ENCODE measurements at regions not wholly inside any gene's neighbourhood (a gene's known extent, or its start where the extent isn't known, plus 50 kb on each side); places are given as distances from the start of the nearest gene placed in this dataset.

GRCh38 chr12:91542666-91543065, 360.0 kb upstream of the DCN start:
- Histone ChIP-seq H4K20me1 (ENCODE audit: insufficient read depth, low read length) (no peaks in the 10 kb centered on the region), H3K4me2 (ENCODE audit: low read depth, low read length) (no peak overlapping the region), H3K4me1 (ENCODE audit: low read length) (no peaks in the 10 kb centered on the region), H3K9me3 (replicated peaks; ENCODE audit: insufficient read depth, low read length) (no peaks in the 10 kb centered on the region), H3K27ac (ENCODE audit: low read length) (no peak overlapping the region), H3K9me2 (replicated peaks; ENCODE audit: insufficient read depth, low read length) (no peaks in the 10 kb centered on the region), H3K4me3 (ENCODE audit: low read length) (no peak overlapping the region), H3K36me3 (replicated peaks; ENCODE audit: insufficient read depth, low read length) (no peaks in the 10 kb centered on the region), H2AFZ (ENCODE audit: low read length) (no peak overlapping the region), H3K27me3 (replicated peaks; ENCODE audit: insufficient read depth, low read length) (no peaks in the 10 kb centered on the region), H3K9ac (ENCODE audit: low read length) (no peak overlapping the region), H3K79me2 (ENCODE audit: low read length) (no peaks in the 10 kb centered on the region), H3F3A (ENCODE audit: insufficient read depth, low read length) (no peaks in the 10 kb centered on the region)
- no peak for TF ChIP-seq EZH2phosphoT487 (IDR thresholded peaks at IDR 0.05; ENCODE audit: low read length)
- TF ChIP-seq, protein P1, sequence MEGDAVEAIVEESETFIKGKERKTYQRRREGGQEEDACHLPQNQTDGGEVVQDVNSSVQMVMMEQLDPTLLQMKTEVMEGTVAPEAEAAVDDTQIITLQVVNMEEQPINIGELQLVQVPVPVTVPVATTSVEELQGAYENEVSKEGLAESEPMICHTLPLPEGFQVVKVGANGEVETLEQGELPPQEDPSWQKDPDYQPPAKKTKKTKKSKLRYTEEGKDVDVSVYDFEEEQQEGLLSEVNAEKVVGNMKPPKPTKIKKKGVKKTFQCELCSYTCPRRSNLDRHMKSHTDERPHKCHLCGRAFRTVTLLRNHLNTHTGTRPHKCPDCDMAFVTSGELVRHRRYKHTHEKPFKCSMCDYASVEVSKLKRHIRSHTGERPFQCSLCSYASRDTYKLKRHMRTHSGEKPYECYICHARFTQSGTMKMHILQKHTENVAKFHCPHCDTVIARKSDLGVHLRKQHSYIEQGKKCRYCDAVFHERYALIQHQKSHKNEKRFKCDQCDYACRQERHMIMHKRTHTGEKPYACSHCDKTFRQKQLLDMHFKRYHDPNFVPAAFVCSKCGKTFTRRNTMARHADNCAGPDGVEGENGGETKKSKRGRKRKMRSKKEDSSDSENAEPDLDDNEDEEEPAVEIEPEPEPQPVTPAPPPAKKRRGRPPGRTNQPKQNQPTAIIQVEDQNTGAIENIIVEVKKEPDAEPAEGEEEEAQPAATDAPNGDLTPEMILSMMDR (IDR thresholded peaks at IDR 0.05; ENCODE audit: low read length), result no peak
- no peak for TF ChIP-seq EZH2 (optimal IDR thresholded peaks at IDR 0.05; ENCODE audit: low read depth, low read length)
- no peak for DNase-seq

DNA sequence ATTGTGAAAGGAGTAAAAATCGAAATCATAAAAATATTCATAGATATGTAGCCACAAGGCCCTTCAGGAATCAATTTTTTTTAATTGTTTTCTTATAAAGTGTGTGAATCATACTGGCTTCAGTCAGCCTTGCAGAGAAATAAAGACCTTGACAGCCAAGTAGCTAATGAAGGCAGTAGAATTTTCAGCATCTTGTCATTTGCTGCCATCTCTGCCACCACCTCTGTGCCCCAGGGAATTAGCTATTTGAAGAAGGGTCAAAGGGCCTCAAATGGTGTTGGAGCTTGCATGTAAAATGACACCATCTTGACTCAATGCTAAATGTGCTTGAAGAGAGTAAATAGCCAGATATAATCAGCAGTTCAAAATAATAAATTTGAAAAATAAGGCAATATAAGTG, 359.4 kb upstream of the DCN start:
- Histone ChIP-seq H4K20me1 (ENCODE audit: insufficient read depth, low read length) (no peaks in the 10 kb centered on the region), H3K9me3 (replicated peaks; ENCODE audit: insufficient read depth, low read length) (no peaks in the 10 kb centered on the region), H3K9ac (ENCODE audit: low read length) (no peak overlapping the region), H3K9me2 (replicated peaks; ENCODE audit: insufficient read depth, low read length) (no peaks in the 10 kb centered on the region), H3K36me3 (replicated peaks; ENCODE audit: insufficient read depth, low read length) (no peaks in the 10 kb centered on the region), H3K27ac (ENCODE audit: low read length) (no peak overlapping the region), H3K27me3 (replicated peaks; ENCODE audit: insufficient read depth, low read length) (no peaks in the 10 kb centered on the region), H3K4me1 (ENCODE audit: low read length) (no peaks in the 10 kb centered on the region), H2AFZ (ENCODE audit: low read length) (no peak overlapping the region), H3K4me2 (ENCODE audit: low read depth, low read length) (no peak overlapping the region), H3F3A (ENCODE audit: insufficient read depth, low read length) (no peaks in the 10 kb centered on the region), H3K4me3 (ENCODE audit: low read length) (no peak overlapping the region), H3K79me2 (ENCODE audit: low read length) (no peaks in the 10 kb centered on the region)
- TF ChIP-seq EZH2 (optimal IDR thresholded peaks at IDR 0.05; ENCODE audit: low read depth, low read length) (no peak), EZH2phosphoT487 (IDR thresholded peaks at IDR 0.05; ENCODE audit: low read length) (no peak)
- TF ChIP-seq, protein P1 (IDR thresholded peaks at IDR 0.05; ENCODE audit: low read length), result no peak
- no peak for DNase-seq

GRCh38 chr12:91538418-91538817, 355.8 kb upstream of the DCN start:
- TF ChIP-seq EZH2phosphoT487 (IDR thresholded peaks at IDR 0.05; ENCODE audit: low read length), result no peak
- TF ChIP-seq EZH2 (optimal IDR thresholded peaks at IDR 0.05; ENCODE audit: low read depth, low read length), result no peak
- TF ChIP-seq, protein P1 (IDR thresholded peaks at IDR 0.05; ENCODE audit: low read length), result no peak
- H3K9ac ChIP-seq (ENCODE audit: low read length), result no peak overlapping the region
- H3F3A ChIP-seq (ENCODE audit: insufficient read depth, low read length), result no peaks in the 10 kb centered on the region
- H2AFZ ChIP-seq (ENCODE audit: low read length), result no peak overlapping the region
- H3K4me3 ChIP-seq (ENCODE audit: low read length), result no peak overlapping the region
- H3K4me1 ChIP-seq (ENCODE audit: low read length), result no peaks in the 10 kb centered on the region
- no peak overlapping the region for H3K4me2 ChIP-seq (ENCODE audit: low read depth, low read length)
- DNase-seq, result no peak
- H3K9me2 ChIP-seq (replicated peaks; ENCODE audit: insufficient read depth, low read length), result no peaks in the 10 kb centered on the region
- H4K20me1 ChIP-seq (ENCODE audit: insufficient read depth, low read length), result no peaks in the 10 kb centered on the region
- no peaks in the 10 kb centered on the region for H3K27me3 ChIP-seq (replicated peaks; ENCODE audit: insufficient read depth, low read length)
- no peaks in the 10 kb centered on the region for H3K79me2 ChIP-seq (ENCODE audit: low read length)
- no peaks in the 10 kb centered on the region for H3K36me3 ChIP-seq (replicated peaks; ENCODE audit: insufficient read depth, low read length)
- H3K9me3 ChIP-seq (replicated peaks; ENCODE audit: insufficient read depth, low read length), result no peaks in the 10 kb centered on the region
- no peak overlapping the region for H3K27ac ChIP-seq (ENCODE audit: low read length)
